Heart left ventricle (tissue), 16 donors: ENCODE measurements at regions not wholly inside any gene's neighbourhood (a gene's known extent, or its start where the extent isn't known, plus 50 kb on each side); places are given as distances from the start of the nearest gene placed in this dataset.
A peak's percentile ranks its signal among the peaks of the same experiment; 100 is the strongest.

ENCODE experiments used
- ATAC-seq, 4 donors: fragments of 200-7000 bp; cut with Tn5 transposase; one replicate each; pipeline ENCODE4 v1.9.1; 2020 to 2022; ENCODE audit warnings: moderate library complexity in 4 of 4, mild to moderate bottlenecking in 3 of 4, moderate number of reproducible peaks in 1 of 4
- DNase-seq, 5 donors: peaks; one replicate each; pipeline ENCODE4 v3.0.0-alpha.2; 2020
- H3K27ac ChIP-seq, 12 donors: fragments of 200-600 bp; sonication (generic) in 4 of 12; one replicate each; pipeline versions ENCODE4 v1.5.0 to v1.8.0; 2016 to 2022; ENCODE audit warnings: mild to moderate bottlenecking in 2 of 12
- H3K27me3 ChIP-seq, 9 donors: fragments of 200-600 bp; sonication (generic) in 2 of 9; one replicate each; pipeline versions ENCODE4 v1.5.1 to v1.8.0; 2016 to 2022; ENCODE audit warnings: mild to moderate bottlenecking in 3 of 9
- H3K36me3 ChIP-seq, 9 donors: fragments of 200-600 bp; sonication (generic) in 2 of 9; one replicate each; pipeline versions ENCODE4 v1.5.0 to v1.8.0; 2018 to 2022; ENCODE audit warnings: mild to moderate bottlenecking in 2 of 9
- H3K4me1 ChIP-seq, 12 donors: fragments of 200-600 bp; sonication (generic) in 4 of 12; one replicate each; pipeline versions ENCODE4 v1.5.0 to v1.8.0; 2016 to 2022; ENCODE audit warnings: mild to moderate bottlenecking in 3 of 12
- H3K4me3 ChIP-seq, 12 donors: fragments of 200-600 bp; sonication (generic) in 4 of 12; one replicate each; pipeline versions ENCODE4 v1.5.0 to v1.8.0; 2017 to 2022; ENCODE audit warnings: mild to moderate bottlenecking in 9 of 12, moderate library complexity in 4 of 12
- H3K9me3 ChIP-seq, 12 donors: fragments of 200-600 bp; sonication (generic) in 4 of 12; one replicate each; pipeline versions ENCODE4 v1.5.0 to v1.8.0; 2016 to 2022; ENCODE audit warnings: mild to moderate bottlenecking in 1 of 12
- POLR2A ChIP-seq, 2 donors: fragments of 450-650 bp; IDR thresholded peaks; one replicate each; pipeline ENCODE4 v1.6.1; 2017; ENCODE audit warnings: antibody characterized with exemption in 2 of 2, mild to moderate bottlenecking in 2 of 2, moderate library complexity in 2 of 2
- WGBS, 4 donors: extraction: QIAGEN DNeasy Blood & Tissue Kit in 2 of 4; methylation state at CpG; one replicate each; pipeline versions ENCODE4 v1.1.5 to v1.1.7; 2013 to 2018; 5-methylcytosine and 5-hydroxymethylcytosine counted together
- intact Hi-C, 10 donors: fragments of 100-400 bp; cut with DNase I; formaldehyde crosslinking; loops; one replicate each; pipeline versions ENCODE4 v1.11.1 to v1.14.2; 2022
- TF ChIP-seq, protein P1 (sequence below), 12 donors: fragments of 200-600 bp; sonication (generic) in 4 of 12; IDR thresholded peaks; one replicate each; pipeline versions ENCODE4 v1.5.0 to v1.8.0; 2018 to 2022; ENCODE audit warnings: antibody characterized with exemption in 12 of 12, mild to moderate bottlenecking in 5 of 12
- donor health status: ischemic (EF 13 %, LVEDD 7.1; RV severe dilation, severe dysfunction).
- donor health status: healthy with polysubstance abuse.
- donor health status: DM: no; HTN: yes; CAD: no.
- donor health status: DM: no; HTN: no; CAD: no.
- donor health status: ischemic (EF 25% LVEDD 6.9; RV normal size, moderate dysfunction).
- donor health status: ischemic (EF 25% LVEDD 5.7; RV mildly dilated, moderate dysfunction).
- donor health status: healthy.
- donor health status: DM: yes; HTN: yes; CAD: no.
- donor health status: ischemic (EF 35%, LVEDD 5.7; RV mildly dilated, moderate dysfunction).
- donor health status: nonischemic (EF 11% LVEDD 7.7; RV severe dilation, severe dysfunction).
- donor health status: DM: yes; HTN: yes; CAD: no.
- donor health status: PGD.
- donor health status: ischemic (EF 29% LVEDD 5.4; RV normal size, mild dysfunction).
- donor health status: nonischemic (EF 23%, LVEDD 6.1; RV moderate dilation, normal function).

DNA sequence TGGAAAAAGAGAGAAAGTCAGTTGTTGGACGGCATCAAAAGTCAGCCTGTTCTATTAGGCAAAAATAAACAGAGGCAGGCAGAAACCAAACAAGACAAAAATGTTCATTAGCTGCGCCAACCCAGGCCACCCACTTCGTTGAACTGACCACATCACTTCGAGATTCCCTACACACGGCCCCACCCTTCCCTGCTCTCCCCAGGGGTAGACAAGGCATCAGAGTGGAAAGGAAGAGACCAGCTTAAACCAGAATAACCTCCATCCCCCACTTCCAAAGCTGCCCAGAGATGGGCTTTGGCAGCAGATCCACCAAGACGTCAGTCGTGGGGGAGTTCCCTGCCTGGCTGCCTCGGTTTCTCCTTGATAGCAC is 204.6 kb upstream of the TSHZ3 start:
- Histone ChIP-seq H3K4me3 (no peak overlapping the region), H3K27me3 (peaks cover 0 to 16% (median 0%) of the 10 kb centered on the region in 9 donors), H3K27ac (no peak overlapping the region), H3K36me3 (no peaks in the 10 kb centered on the region), H3K4me1 (no peaks in the 10 kb centered on the region), H3K9me3 (peaks cover 0 to under 1% (median 0%) of the 10 kb centered on the region in 12 donors)
- DNase-seq = peak in 2 of 5 donors; percentile 31 to 32
- intact Hi-C loops = loop anchor here in 2 of 10 donors (10.0 kb wide), 2 partner anchors 769 to 879 kb away; no protein-coding TSS in a partner anchor
- ATAC-seq = peak in 3 of 4 donors; percentile 42 to 69 (median 57)
- 61 to 74% (median 67%) methylated on average over 8 of the region's 8 CpGs for WGBS, 4 donors
- TF ChIP-seq, protein P1, sequence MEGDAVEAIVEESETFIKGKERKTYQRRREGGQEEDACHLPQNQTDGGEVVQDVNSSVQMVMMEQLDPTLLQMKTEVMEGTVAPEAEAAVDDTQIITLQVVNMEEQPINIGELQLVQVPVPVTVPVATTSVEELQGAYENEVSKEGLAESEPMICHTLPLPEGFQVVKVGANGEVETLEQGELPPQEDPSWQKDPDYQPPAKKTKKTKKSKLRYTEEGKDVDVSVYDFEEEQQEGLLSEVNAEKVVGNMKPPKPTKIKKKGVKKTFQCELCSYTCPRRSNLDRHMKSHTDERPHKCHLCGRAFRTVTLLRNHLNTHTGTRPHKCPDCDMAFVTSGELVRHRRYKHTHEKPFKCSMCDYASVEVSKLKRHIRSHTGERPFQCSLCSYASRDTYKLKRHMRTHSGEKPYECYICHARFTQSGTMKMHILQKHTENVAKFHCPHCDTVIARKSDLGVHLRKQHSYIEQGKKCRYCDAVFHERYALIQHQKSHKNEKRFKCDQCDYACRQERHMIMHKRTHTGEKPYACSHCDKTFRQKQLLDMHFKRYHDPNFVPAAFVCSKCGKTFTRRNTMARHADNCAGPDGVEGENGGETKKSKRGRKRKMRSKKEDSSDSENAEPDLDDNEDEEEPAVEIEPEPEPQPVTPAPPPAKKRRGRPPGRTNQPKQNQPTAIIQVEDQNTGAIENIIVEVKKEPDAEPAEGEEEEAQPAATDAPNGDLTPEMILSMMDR (IDR thresholded peaks at IDR 0.05) = no peak
- TF ChIP-seq POLR2A (IDR thresholded peaks at IDR 0.05) = no peak

- Histone ChIP-seq H3K27ac (no peak overlapping the region), H3K4me1 (no peaks in the 10 kb centered on the region), H3K36me3 (no peaks in the 10 kb centered on the region), H3K27me3 (peaks cover 0 to 16% (median 0%) of the 10 kb centered on the region in 9 donors), H3K9me3 (peaks cover 0 to 6% (median 0%) of the 10 kb centered on the region in 12 donors), H3K4me3 (no peak overlapping the region)
- WGBS, 4 donors = 68 to 73% (median 73%) methylated on average over 9 of the region's 9 CpGs
- TF ChIP-seq POLR2A (IDR thresholded peaks at IDR 0.05) = no peak
- TF ChIP-seq, protein P1 (IDR thresholded peaks at IDR 0.05) = no peak
- DNase-seq = no peak
- intact Hi-C loops = loop anchor here in 2 of 10 donors (10.0 kb wide), 2 partner anchors 770 to 880 kb away; no protein-coding TSS in a partner anchor
- no peak for ATAC-seq
These were observed 205.1 kb upstream of the TSHZ3 start for GRCh38 chr19:31554360-31554759.

- intact Hi-C loops = loop anchor here in 2 of 10 donors (10.0 kb wide), 2 partner anchors 771 to 881 kb away; no protein-coding TSS in a partner anchor
- Histone ChIP-seq H3K27ac (no peak overlapping the region), H3K4me1 (no peaks in the 10 kb centered on the region), H3K4me3 (no peak overlapping the region), H3K36me3 (no peaks in the 10 kb centered on the region), H3K27me3 (peaks cover 0 to 16% (median 0%) of the 10 kb centered on the region in 9 donors), H3K9me3 (peaks cover 0 to 11% (median 0%) of the 10 kb centered on the region in 12 donors)
- no peak for ATAC-seq
- DNase-seq = no peak
- 59 to 71% (median 62%) methylated on average over 8 of the region's 8 CpGs for WGBS, 4 donors
- TF ChIP-seq, protein P1 (IDR thresholded peaks at IDR 0.05) = no peak
- TF ChIP-seq POLR2A (IDR thresholded peaks at IDR 0.05) = no peak
These were observed 206.5 kb upstream of the TSHZ3 start for GRCh38 chr19:31555634-31556215.

DNA sequence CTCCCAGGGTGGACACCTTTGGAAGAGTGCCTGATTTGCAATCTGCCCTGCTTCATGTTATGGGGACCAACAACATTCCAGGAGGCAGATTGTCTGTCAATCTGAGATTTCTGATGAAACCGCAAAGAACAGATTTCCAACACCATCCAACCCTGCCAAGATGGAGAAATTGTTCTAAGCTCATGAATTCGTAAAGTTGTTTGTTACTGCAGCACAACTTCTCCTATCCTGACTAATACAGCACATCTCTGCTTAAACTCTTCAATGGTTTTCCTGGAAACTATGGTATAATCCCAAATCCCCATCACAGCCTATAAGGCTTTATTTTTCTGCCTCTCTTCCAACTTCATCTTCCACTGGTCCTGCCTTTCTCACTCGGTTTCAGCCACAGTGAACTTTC is 210.3 kb upstream of the TSHZ3 start:
- 89 to 94% (median 91%) methylated on average over 3 of the region's 3 CpGs for WGBS, 4 donors
- intact Hi-C loops = loop anchor here in 2 of 10 donors (10.0 kb wide), 2 partner anchors 775 to 885 kb away; no protein-coding TSS in a partner anchor
- ATAC-seq (no peak), DNase-seq (no peak)
- Histone ChIP-seq H3K9me3 (peaks cover 0 to 11% (median 0%) of the 10 kb centered on the region in 12 donors), H3K27ac (no peak overlapping the region), H3K4me1 (no peaks in the 10 kb centered on the region), H3K36me3 (no peaks in the 10 kb centered on the region), H3K27me3 (peaks cover 0 to 5% (median 0%) of the 10 kb centered on the region in 9 donors), H3K4me3 (no peak overlapping the region)
- TF ChIP-seq, protein P1 (IDR thresholded peaks at IDR 0.05) = no peak
- TF ChIP-seq POLR2A (IDR thresholded peaks at IDR 0.05) = no peak
